ENCODE measurements at regions not wholly inside any gene's neighbourhood (a gene's known extent, or its start where the extent isn't known, plus 50 kb on each side); places are given as distances from the start of the nearest gene placed in this dataset.

DNA sequence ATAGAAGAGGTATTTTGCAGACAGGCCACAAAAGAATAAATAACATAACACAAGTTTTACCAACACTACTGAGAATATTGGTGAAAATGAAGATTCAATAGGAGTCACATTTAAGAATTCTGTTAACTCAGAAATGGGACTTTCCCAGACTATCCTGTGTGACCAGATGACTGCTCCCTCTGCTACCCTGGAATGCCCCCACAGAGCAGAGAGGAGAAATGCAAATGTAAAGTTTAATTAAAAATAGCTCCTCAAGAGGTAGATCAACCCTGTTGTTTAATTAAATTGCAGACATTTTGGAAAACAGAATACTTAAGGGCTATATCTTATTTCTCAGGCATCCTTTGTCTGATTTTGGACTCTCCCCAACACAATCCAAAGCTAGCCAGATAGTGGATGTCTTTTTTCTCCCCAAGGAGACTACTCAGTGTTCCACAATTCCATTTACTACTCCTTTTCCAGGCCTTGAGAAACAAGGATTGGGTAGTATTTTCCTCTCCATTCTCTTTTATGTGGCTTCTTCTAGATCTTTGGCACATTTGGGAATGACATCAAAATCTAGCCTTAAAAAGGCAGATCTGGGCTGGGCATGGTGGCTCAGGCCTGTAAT, 104.7 kb upstream of the TSC22D1 start:
- no peaks in the 10 kb centered on the region; the same call in 1 of the 2 replicates for H3K36me3 ChIP-seq (ENCODE audit: control insufficient read depth, insufficient read depth, low read length)
- TF ChIP-seq, protein P1, sequence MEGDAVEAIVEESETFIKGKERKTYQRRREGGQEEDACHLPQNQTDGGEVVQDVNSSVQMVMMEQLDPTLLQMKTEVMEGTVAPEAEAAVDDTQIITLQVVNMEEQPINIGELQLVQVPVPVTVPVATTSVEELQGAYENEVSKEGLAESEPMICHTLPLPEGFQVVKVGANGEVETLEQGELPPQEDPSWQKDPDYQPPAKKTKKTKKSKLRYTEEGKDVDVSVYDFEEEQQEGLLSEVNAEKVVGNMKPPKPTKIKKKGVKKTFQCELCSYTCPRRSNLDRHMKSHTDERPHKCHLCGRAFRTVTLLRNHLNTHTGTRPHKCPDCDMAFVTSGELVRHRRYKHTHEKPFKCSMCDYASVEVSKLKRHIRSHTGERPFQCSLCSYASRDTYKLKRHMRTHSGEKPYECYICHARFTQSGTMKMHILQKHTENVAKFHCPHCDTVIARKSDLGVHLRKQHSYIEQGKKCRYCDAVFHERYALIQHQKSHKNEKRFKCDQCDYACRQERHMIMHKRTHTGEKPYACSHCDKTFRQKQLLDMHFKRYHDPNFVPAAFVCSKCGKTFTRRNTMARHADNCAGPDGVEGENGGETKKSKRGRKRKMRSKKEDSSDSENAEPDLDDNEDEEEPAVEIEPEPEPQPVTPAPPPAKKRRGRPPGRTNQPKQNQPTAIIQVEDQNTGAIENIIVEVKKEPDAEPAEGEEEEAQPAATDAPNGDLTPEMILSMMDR (IDR thresholded peaks at IDR 0.05; ENCODE audit: insufficient read depth, low read length, poor library complexity, severe bottlenecking): no peak
- H3K4me3 ChIP-seq (replicated peaks; ENCODE audit: low read depth, low read length): no peak overlapping the region
- no peaks in the 10 kb centered on the region for H3K27me3 ChIP-seq (replicated peaks; ENCODE audit: control insufficient read depth, insufficient read depth, low read length)
- no peak for DNase-seq (ENCODE audit: extremely low read depth, insufficient read length)

DNA sequence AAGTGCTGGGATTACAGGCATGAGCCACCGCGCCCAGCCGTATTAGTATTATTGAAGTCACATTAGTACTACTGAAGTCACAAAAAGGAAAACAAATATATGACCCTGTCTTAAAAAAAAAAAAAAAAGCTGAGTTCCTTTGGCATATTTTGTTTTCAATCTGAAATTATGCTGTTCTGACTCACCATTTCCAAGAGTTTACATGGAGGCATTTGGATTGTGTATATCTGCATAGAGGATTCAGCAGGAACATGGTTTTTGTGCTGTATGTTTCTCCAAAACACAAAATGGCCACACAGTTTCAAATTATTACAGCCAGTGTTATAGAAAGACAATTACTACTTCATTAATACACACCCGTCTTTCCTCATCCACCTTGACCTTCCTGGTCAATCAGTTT, 103.5 kb upstream of the TSC22D1 start:
- TF ChIP-seq, protein P1 (IDR thresholded peaks at IDR 0.05; ENCODE audit: insufficient read depth, low read length, poor library complexity, severe bottlenecking): no peak
- H3K36me3 ChIP-seq (ENCODE audit: control insufficient read depth, insufficient read depth, low read length): no peaks in the 10 kb centered on the region
- no peak for DNase-seq (ENCODE audit: extremely low read depth, insufficient read length)
- H3K27me3 ChIP-seq (replicated peaks; ENCODE audit: control insufficient read depth, insufficient read depth, low read length): no peaks in the 10 kb centered on the region
- H3K4me3 ChIP-seq (replicated peaks; ENCODE audit: low read depth, low read length): no peak overlapping the region

DNA sequence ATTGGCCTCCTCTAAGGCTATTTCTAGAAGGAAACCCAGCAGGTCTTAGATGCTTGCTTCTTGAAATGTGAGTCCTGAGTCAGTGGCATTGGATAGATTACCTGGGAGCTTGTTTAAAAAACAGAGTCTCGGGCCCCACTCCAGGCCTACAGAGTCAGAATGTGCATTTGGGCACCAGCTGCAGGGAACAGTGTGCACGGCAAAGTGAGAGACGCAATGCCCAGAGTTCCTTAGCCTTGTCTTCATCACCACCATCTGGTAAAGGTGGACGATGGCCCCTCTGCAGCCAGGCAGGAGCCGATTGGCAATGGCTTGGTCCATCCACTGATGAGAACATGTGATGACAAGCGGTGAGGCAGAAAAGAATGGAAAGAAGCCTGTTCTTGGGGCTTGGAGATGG, 102.1 kb upstream of the TSC22D1 start:
- no peaks in the 10 kb centered on the region for H3K27me3 ChIP-seq (replicated peaks; ENCODE audit: control insufficient read depth, insufficient read depth, low read length)
- no peak overlapping the region for H3K4me3 ChIP-seq (replicated peaks; ENCODE audit: low read depth, low read length)
- no peak for DNase-seq (ENCODE audit: extremely low read depth, insufficient read length)
- TF ChIP-seq, protein P1 (IDR thresholded peaks at IDR 0.05; ENCODE audit: insufficient read depth, low read length, poor library complexity, severe bottlenecking): no peak
- H3K36me3 ChIP-seq (ENCODE audit: control insufficient read depth, insufficient read depth, low read length): no peaks in the 10 kb centered on the region

DNA sequence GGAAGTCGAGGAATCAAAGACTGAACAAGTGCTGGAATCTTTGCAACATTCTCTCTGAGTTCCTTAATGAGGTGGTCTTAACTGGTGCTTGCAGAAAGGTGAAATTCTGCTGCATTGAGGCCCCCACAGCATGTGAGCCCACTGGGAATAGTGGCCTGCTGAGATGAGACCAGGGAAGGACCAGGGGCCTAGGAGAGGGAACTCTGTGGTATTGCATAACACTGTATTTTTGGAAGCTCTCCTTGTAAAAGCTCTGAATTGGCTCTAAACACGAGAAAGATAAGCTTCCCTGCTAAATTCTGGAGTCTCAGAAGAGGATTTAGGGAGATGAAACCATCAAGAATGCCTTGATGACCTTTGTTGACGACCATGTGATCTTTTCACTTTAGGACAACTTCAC, 100.4 kb upstream of the TSC22D1 start:
- no peak for DNase-seq (ENCODE audit: extremely low read depth, insufficient read length)
- TF ChIP-seq, protein P1 (IDR thresholded peaks at IDR 0.05; ENCODE audit: insufficient read depth, low read length, poor library complexity, severe bottlenecking): no peak

DNA sequence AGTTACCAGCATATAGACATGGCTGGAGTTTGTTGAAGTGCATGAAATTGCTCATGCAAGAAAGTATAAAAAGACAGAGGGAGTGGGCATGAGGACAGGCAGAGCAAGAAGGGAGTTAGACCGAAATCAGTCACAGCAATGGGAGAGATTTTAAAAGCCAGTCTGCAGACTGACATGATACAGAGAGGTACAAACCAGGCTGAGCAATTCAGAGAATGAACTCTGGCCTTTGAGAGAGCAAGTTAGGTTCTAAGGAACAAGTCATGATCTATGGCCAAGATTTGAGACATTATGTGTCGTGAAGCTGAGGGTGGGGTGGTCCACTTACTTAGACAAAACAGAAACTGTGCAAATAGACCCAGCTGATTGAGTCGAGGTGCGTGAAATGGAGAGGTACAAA, 93.4 kb upstream of the TSC22D1 start:
- Histone ChIP-seq H3K36me3 (ENCODE audit: control insufficient read depth, insufficient read depth, low read length) (no peaks in the 10 kb centered on the region), H3K4me3 (replicated peaks; ENCODE audit: low read depth, low read length) (no peak overlapping the region), H3K27me3 (replicated peaks; ENCODE audit: control insufficient read depth, insufficient read depth, low read length) (no peaks in the 10 kb centered on the region)
- DNase-seq (ENCODE audit: extremely low read depth, insufficient read length): no peak
- TF ChIP-seq, protein P1 (IDR thresholded peaks at IDR 0.05; ENCODE audit: insufficient read depth, low read length, poor library complexity, severe bottlenecking): no peak

More for the DNA sequence above, 100.4 kb upstream of the TSC22D1 start:
- H3K27me3 ChIP-seq (replicated peaks; ENCODE audit: control insufficient read depth, insufficient read depth, low read length): no peaks in the 10 kb centered on the region
- H3K4me3 ChIP-seq (replicated peaks; ENCODE audit: low read depth, low read length): no peak overlapping the region
- H3K36me3 ChIP-seq (ENCODE audit: control insufficient read depth, insufficient read depth, low read length): no peaks in the 10 kb centered on the region

DNA sequence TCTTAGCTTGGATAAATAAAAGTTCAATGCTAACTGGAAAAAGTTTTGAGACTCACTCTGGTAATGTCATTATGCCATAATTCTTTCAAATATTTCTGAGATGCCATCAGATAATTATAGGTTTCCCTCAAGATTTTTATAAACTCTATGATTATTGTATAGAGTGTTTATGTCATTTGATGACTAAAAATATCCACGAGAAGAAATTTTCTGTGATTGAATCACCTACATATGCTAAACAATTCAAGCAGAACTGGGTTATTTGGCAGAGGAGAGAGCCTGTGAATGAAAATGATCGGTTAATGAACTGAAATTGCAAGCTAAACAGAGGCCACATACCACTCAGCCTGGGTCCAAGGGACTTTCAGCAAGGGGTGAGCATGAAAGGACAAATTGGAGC, 92.6 kb upstream of the TSC22D1 start:
- TF ChIP-seq, protein P1 (IDR thresholded peaks at IDR 0.05; ENCODE audit: insufficient read depth, low read length, poor library complexity, severe bottlenecking): no peak
- no peaks in the 10 kb centered on the region for H3K36me3 ChIP-seq (ENCODE audit: control insufficient read depth, insufficient read depth, low read length)
- DNase-seq (ENCODE audit: extremely low read depth, insufficient read length): peak; percentile 33
- H3K27me3 ChIP-seq (replicated peaks; ENCODE audit: control insufficient read depth, insufficient read depth, low read length): no peaks in the 10 kb centered on the region
- H3K4me3 ChIP-seq (replicated peaks; ENCODE audit: low read depth, low read length): no peak overlapping the region

All from GM06990 (cell line).